ENCODE measurements at regions not wholly inside any gene's neighbourhood (a gene's known extent, or its start where the extent isn't known, plus 50 kb on each side); places are given as distances from the start of the nearest gene placed in this dataset.

GRCh38 chr5:100731768-100732167, 171.3 kb downstream of the ST8SIA4 start:
- DNase-seq (no peak), ATAC-seq (no peak)
- Histone ChIP-seq H3K27me3 (no peaks in the 10 kb centered on the region), H3K36me3 (no peaks in the 10 kb centered on the region), H3K9me3 (no peaks in the 10 kb centered on the region), H3K27ac (no peak overlapping the region), H3K4me3 (no peak overlapping the region), H3K4me1 (no peaks in the 10 kb centered on the region)
- TF ChIP-seq POLR2A (IDR thresholded peaks at IDR 0.05) (no peak), CTCF (IDR thresholded peaks at IDR 0.05 in 4 of 5, conservative IDR thresholded peaks at IDR 0.05 in 1 of 5) (no peak)
- in situ Hi-C loops (cut with MboI; ENCODE audit: low sequenced_read_pairs in 4 of 4) = no loop called here
- intact Hi-C loops (cut with DNase I; ENCODE audit: low total_unique reads) = no loop called here

GRCh38 chr5:100746730-100747129, 156.4 kb downstream of the ST8SIA4 start:
- H3K27me3 ChIP-seq = no peaks in the 10 kb centered on the region
- no peaks in the 10 kb centered on the region for H3K9me3 ChIP-seq
- H3K27ac ChIP-seq = no peak overlapping the region
- H3K4me3 ChIP-seq = no peak overlapping the region
- H3K36me3 ChIP-seq = no peaks in the 10 kb centered on the region
- in situ Hi-C loops (cut with MboI; ENCODE audit: low sequenced_read_pairs in 4 of 4) (no loop called here), intact Hi-C loops (cut with DNase I; ENCODE audit: low total_unique reads) (no loop called here)
- no peak for TF ChIP-seq CTCF (IDR thresholded peaks at IDR 0.05 in 4 of 5, conservative IDR thresholded peaks at IDR 0.05 in 1 of 5)
- TF ChIP-seq POLR2A (IDR thresholded peaks at IDR 0.05) = no peak
- ATAC-seq = no peak
- no peak for DNase-seq
- no peaks in the 10 kb centered on the region for H3K4me1 ChIP-seq

GRCh38 chr5:100749771-100750284, 153.3 kb downstream of the ST8SIA4 start:
- H3K36me3 ChIP-seq = no peaks in the 10 kb centered on the region
- no peak overlapping the region for H3K4me3 ChIP-seq
- H3K9me3 ChIP-seq = no peaks in the 10 kb centered on the region
- intact Hi-C loops (cut with DNase I; ENCODE audit: low total_unique reads) (no loop called here), in situ Hi-C loops (cut with MboI; ENCODE audit: low sequenced_read_pairs in 4 of 4) (no loop called here)
- H3K27ac ChIP-seq = no peak overlapping the region
- DNase-seq (no peak), ATAC-seq (no peak)
- no peaks in the 10 kb centered on the region for H3K4me1 ChIP-seq
- no peaks in the 10 kb centered on the region for H3K27me3 ChIP-seq
- TF ChIP-seq POLR2A (IDR thresholded peaks at IDR 0.05) = no peak
- TF ChIP-seq CTCF (IDR thresholded peaks at IDR 0.05 in 4 of 5, conservative IDR thresholded peaks at IDR 0.05 in 1 of 5) = no peak

GRCh38 chr5:100755435-100755834, 147.6 kb downstream of the ST8SIA4 start:
- TF ChIP-seq POLR2A (IDR thresholded peaks at IDR 0.05) = no peak
- TF ChIP-seq CTCF (IDR thresholded peaks at IDR 0.05 in 4 of 5, conservative IDR thresholded peaks at IDR 0.05 in 1 of 5) = no peak
- in situ Hi-C loops (cut with MboI; ENCODE audit: low sequenced_read_pairs in 4 of 4) = no loop called here
- Histone ChIP-seq H3K27me3 (no peaks in the 10 kb centered on the region), H3K9me3 (no peaks in the 10 kb centered on the region), H3K4me1 (no peaks in the 10 kb centered on the region), H3K4me3 (no peak overlapping the region), H3K27ac (no peak overlapping the region), H3K36me3 (no peaks in the 10 kb centered on the region)
- DNase-seq (no peak), ATAC-seq (no peak)
- intact Hi-C loops (cut with DNase I; ENCODE audit: low total_unique reads) = no loop called here
